Activated CD8-positive, alpha-beta T cell treated with anti-CD3 and anti-CD28 coated beads, Interleukin-2, amount 10 ng/mL, durations not matched to agents 7 days and 5 days (primary cell): ENCODE measurements at regions not wholly inside any gene's neighbourhood (a gene's known extent, or its start where the extent isn't known, plus 50 kb on each side); places are given as distances from the start of the nearest gene placed in this dataset.
"Not testable (repeated sequence)": the region's sequence is repeated elsewhere in the genome, so short reads cannot be mapped to it uniquely, and the experiment has no call there.

Source experiments
- ATAC-seq: fragments of 150-1000 bp; cut with Tn5 transposase; one replicate; pipeline ENCODE4 v1.10.0; 2021; ENCODE audit warnings: moderate library complexity
- CTCF ChIA-PET: fragments of 350-600 bp; sonication (Branson Sonifier 250); formaldehyde crosslinking; loops from one replicate; lab custom pipeline; 2021; ENCODE audit warnings: antibody characterized with exemption; lab: Charles Lee
- POLR2A ChIA-PET: fragments of 350-600 bp; sonication (Branson Sonifier 250); formaldehyde crosslinking; loops from one replicate; lab custom pipeline; 2021; ENCODE audit warnings: antibody characterized with exemption; lab: Charles Lee
- DNase-seq: peaks from one replicate; pipeline ENCODE4 v3.0.0-alpha.2; 2020
- H3K27ac Mint-ChIP-seq: one replicate; pipeline ENCODE4 v1.8.0; 2021; ENCODE audit warnings: mild to moderate bottlenecking, mixed read lengths
- H3K27me3 Mint-ChIP-seq: one replicate; pipeline ENCODE4 v1.8.0; 2021; ENCODE audit warnings: low read depth, mixed read lengths
- H3K36me3 Mint-ChIP-seq: one replicate; pipeline ENCODE4 v1.8.0; 2021; ENCODE audit warnings: low read depth, mixed read lengths
- H3K4me1 Mint-ChIP-seq: one replicate; pipeline ENCODE4 v1.8.0; 2021; ENCODE audit warnings: low read depth, mixed read lengths
- H3K4me3 Mint-ChIP-seq: one replicate; pipeline ENCODE4 v1.8.0; 2021; ENCODE audit warnings: mild to moderate bottlenecking, mixed read lengths
- H3K9me3 Mint-ChIP-seq: one replicate; pipeline ENCODE4 v1.8.0; 2022; ENCODE audit warnings: mixed read lengths; ENCODE audit not compliant: insufficient read depth

DNA sequence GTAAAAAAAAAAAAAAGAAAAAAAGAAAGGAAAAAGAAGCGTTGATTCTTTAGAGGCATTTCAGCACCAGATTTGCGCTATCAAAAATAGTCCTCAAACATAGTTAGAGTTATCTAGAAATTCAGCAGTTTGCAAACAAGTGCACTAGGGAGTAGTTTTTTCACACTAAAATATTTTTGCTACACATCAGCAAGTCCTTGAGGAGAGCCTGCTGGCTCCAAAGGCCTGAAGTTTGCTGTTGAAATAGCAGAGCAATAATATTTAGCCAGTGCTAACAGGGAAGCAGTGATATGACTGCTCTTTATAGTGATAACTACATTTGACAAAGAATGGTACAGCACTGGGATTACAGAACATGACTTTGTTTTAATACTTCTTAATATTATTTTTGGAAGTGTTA, 472.2 kb downstream of the PCDH7 start:
- ATAC-seq (no peak), DNase-seq (no peak)
- POLR2A ChIA-PET, result no interaction called here
- H3K27ac Mint-ChIP-seq, result no peak overlapping the region
- H3K36me3 Mint-ChIP-seq, result no peaks in the 10 kb centered on the region
- no peak overlapping the region for H3K4me3 Mint-ChIP-seq
- CTCF ChIA-PET, result no interaction called here
- H3K9me3 Mint-ChIP-seq, result peaks cover 26% of the 10 kb centered on the region
- no peaks in the 10 kb centered on the region for H3K27me3 Mint-ChIP-seq
- H3K4me1 Mint-ChIP-seq, result no peaks in the 10 kb centered on the region

DNA sequence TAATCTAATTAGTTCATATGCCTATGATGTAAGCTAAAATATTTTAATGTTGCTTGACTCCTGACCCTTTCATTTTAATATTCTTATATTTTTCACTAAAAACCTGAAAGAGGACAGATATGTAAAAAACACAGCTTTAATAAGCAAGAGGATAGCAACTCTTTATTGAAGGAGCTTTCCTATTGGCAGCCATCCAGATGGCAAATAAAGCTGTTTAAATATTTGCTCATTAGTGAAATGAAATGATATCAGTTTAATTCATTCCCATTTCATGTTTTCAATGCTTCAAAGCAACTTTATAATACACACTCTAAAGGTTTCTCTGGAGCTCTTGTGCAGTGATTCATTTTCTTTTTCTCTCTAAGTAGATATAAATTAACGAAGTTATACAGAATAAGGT, 473.4 kb downstream of the PCDH7 start:
- H3K9me3 Mint-ChIP-seq, result peaks cover 26% of the 10 kb centered on the region
- no peak overlapping the region for H3K4me3 Mint-ChIP-seq
- H3K4me1 Mint-ChIP-seq, result no peaks in the 10 kb centered on the region
- H3K27me3 Mint-ChIP-seq, result no peaks in the 10 kb centered on the region
- no peak overlapping the region for H3K27ac Mint-ChIP-seq
- ATAC-seq (no peak), DNase-seq (no peak)
- ChIA-PET CTCF (no interaction called here), POLR2A (no interaction called here)
- H3K36me3 Mint-ChIP-seq, result no peaks in the 10 kb centered on the region

DNA sequence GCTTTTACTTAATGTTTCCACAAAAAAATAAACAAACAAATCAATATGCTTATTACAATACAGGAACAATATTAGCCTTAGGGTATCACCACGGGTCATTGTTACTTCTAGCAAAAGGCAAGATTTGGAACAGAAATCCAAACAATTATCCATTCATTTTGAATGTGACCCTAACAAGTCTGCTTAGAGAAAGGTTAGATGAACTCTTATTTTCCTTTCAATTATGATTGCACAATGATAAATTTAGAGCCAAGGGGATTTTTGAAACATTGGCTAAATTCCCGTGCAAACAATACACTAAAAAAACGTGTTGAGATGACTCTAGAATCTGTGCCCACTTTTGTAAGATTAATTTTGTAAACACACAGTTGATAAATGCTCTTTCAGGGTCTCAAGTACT, 474.7 kb downstream of the PCDH7 start:
- H3K27me3 Mint-ChIP-seq, result no peaks in the 10 kb centered on the region
- ChIA-PET CTCF (no interaction called here), POLR2A (no interaction called here)
- no peak for DNase-seq
- H3K27ac Mint-ChIP-seq, result no peak overlapping the region
- H3K4me3 Mint-ChIP-seq, result no peak overlapping the region
- H3K36me3 Mint-ChIP-seq, result no peaks in the 10 kb centered on the region
- H3K9me3 Mint-ChIP-seq, result peaks cover 27% of the 10 kb centered on the region
- no peaks in the 10 kb centered on the region for H3K4me1 Mint-ChIP-seq
- no peak for ATAC-seq

DNA sequence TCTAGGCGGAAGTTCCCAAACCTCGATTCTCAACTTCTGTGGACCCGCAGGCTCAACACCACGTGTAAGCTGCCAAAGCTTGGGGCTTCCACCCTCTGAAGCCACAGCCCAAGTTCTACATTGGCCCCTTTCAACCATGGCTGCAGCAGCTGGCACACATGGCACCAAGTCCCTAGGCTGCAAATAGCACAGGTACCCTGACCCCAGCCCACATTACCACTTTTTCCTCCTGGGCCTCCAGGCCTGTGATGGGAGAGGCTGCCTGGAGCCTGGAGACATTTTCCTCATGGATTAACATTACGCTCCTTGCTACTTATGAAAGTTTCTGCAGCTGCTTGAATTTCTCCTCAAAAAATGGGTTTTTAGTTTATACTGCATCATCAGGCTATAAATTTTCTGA, 479.5 kb downstream of the PCDH7 start:
- Mint-ChIP-seq H3K27me3 (no peaks in the 10 kb centered on the region), H3K27ac (no peak overlapping the region), H3K4me3 (no peak overlapping the region), H3K36me3 (no peaks in the 10 kb centered on the region), H3K4me1 (no peaks in the 10 kb centered on the region), H3K9me3 (peaks cover 10% of the 10 kb centered on the region)
- ChIA-PET CTCF (no interaction called here), POLR2A (no interaction called here)
- DNase-seq, result no peak
- no peak for ATAC-seq

DNA sequence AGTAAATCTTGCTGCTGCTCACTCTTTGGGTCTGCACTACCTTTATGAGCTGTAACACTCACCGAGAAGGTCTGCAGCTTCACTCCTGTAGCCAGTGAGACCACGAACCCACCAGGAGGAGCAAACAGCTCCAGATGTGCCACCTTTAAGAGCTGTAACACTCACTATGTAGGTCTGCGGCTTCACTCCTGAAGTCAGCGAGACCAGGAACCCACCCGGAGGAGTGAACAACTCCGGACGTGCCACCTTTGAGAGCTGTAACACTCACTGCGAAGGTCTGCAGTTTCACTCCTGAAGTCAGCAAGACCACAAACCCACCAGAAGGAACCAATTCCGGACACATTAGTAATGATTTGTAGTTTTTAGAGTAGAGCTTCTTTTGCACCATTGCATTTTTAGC, 481.9 kb downstream of the PCDH7 start:
- H3K9me3 Mint-ChIP-seq, H3K4me3 Mint-ChIP-seq, H3K27ac Mint-ChIP-seq, H3K4me1 Mint-ChIP-seq, H3K27me3 Mint-ChIP-seq, POLR2A ChIA-PET, DNase-seq, H3K36me3 Mint-ChIP-seq, CTCF ChIA-PET, ATAC-seq: not testable (repeated sequence)

DNA sequence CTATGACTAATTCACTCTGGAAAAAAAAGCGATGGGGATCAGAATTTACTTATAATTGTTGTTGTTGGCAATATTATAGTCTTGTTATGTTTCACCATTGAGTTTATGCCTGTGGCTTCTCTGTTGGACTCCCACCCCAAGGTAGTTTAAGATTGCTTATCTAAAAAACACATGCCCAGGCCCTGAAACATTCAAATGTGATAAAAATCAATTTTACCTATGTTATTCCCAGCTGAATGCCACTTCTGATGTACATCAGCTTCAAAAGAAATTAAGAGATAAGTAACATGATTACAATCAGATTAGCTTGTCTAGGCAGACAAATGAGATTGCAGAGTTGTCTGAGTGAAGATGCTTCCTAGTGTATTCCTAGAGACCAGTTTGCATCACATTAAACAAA, 484.7 kb downstream of the PCDH7 start:
- Mint-ChIP-seq H3K36me3 (no peaks in the 10 kb centered on the region), H3K4me3 (no peak overlapping the region), H3K9me3 (peaks cover 8% of the 10 kb centered on the region), H3K4me1 (no peaks in the 10 kb centered on the region), H3K27me3 (no peaks in the 10 kb centered on the region), H3K27ac (no peak overlapping the region)
- CTCF ChIA-PET, result no interaction called here
- ATAC-seq, result no peak
- POLR2A ChIA-PET, result no interaction called here
- DNase-seq, result no peak

DNA sequence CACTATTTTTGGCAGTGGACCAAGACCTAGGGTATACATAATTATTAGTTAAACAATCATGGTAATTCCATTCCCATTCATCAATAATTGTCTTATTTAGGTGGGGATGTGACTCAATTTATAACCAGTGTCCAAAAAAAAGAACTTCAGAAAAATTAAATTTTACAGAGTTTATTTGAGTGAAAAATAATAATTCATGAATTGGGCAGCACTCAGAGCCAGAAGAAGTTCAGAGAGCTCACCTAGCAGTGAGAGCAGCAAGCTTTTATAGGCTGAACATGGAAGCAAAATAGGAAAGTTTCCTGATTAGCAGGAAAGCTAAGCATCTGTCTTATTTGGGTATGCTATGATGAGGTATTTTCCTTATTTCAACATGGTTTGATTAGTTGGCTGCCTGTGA, 500.8 kb downstream of the PCDH7 start:
- ATAC-seq, result no peak
- DNase-seq, result no peak
- CTCF ChIA-PET, result no interaction called here
- Mint-ChIP-seq H3K27me3 (no peaks in the 10 kb centered on the region), H3K4me1 (no peaks in the 10 kb centered on the region), H3K4me3 (no peak overlapping the region), H3K36me3 (no peaks in the 10 kb centered on the region), H3K9me3 (peaks cover 4% of the 10 kb centered on the region), H3K27ac (no peak overlapping the region)
- POLR2A ChIA-PET, result no interaction called here

DNA sequence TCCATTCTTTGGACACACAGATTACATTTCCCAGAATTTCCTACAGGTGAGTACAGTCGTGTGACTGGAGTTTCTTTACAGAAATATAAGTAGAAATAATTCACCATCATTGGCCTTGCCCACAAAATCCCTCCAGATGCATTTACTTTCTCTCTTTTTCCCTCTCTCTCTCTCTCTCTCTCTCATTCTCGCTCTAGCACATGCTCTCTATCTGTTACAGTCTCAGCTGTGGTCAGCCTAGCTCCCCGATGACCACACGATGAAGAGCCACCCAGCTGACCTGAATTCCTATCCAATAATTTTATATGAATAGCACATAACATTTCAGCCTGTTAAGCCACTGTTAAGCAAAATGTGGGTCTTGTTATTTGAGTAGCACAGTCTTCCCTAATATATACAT, 507.9 kb downstream of the PCDH7 start:
- Mint-ChIP-seq H3K36me3 (no peaks in the 10 kb centered on the region), H3K9me3 (no peaks in the 10 kb centered on the region), H3K4me1 (no peaks in the 10 kb centered on the region), H3K27me3 (no peaks in the 10 kb centered on the region), H3K4me3 (no peak overlapping the region), H3K27ac (no peak overlapping the region)
- CTCF ChIA-PET, result no interaction called here
- ATAC-seq, result no peak
- POLR2A ChIA-PET, result no interaction called here
- no peak for DNase-seq

DNA sequence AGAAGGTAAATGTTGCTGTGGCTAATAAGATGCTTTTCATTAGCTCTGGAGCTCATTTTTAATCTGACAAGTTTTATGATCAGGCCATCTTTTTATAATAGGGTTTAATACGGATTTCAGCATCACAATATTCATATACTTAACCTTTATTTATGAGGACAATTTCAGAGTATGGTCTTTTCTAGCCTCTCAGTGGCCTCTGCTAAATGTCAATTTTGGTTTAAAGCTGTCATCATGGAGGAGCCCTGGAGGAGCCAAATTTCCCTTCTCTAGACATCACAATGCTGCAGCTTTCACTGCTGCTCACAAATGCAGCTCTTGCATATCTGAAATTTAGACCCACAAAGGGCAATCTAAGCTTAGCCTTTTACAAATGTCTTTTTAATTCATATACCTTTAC, 510.4 kb downstream of the PCDH7 start:
- Mint-ChIP-seq H3K27ac (no peak overlapping the region), H3K9me3 (peaks cover 8% of the 10 kb centered on the region), H3K4me3 (no peak overlapping the region), H3K27me3 (no peaks in the 10 kb centered on the region), H3K4me1 (no peaks in the 10 kb centered on the region), H3K36me3 (no peaks in the 10 kb centered on the region)
- ATAC-seq, result no peak
- POLR2A ChIA-PET, result no interaction called here
- CTCF ChIA-PET, result interaction anchor here (0.9 kb wide), 1 partner anchor 24 kb away, joined by 3 read pairs; no protein-coding TSS in a partner anchor
- DNase-seq, result no peak

DNA sequence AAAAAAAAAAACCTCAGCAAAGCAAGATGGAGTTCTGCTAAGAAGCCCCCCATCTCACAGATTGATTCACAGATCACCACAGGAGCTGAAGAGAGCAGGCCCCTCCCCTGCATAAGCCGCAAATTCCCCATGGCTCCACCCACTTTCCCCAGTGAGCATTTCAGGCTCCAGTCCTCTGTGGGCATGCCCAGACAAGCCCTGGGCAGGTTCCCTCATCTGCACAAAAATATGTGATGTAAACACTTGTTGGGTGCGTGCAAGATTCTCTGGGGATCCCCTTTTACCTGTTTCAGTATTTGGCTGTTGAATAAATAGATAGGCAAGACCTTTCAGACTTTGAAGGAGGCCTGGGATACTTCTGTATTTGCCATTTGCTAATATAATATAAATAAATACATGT, 514.3 kb downstream of the PCDH7 start:
- H3K36me3 Mint-ChIP-seq, result no peaks in the 10 kb centered on the region
- ChIA-PET POLR2A (no interaction called here), CTCF (no interaction called here)
- ATAC-seq (no peak), DNase-seq (no peak)
- no peak overlapping the region for H3K4me3 Mint-ChIP-seq
- no peaks in the 10 kb centered on the region for H3K4me1 Mint-ChIP-seq
- no peak overlapping the region for H3K27ac Mint-ChIP-seq
- H3K27me3 Mint-ChIP-seq, result no peaks in the 10 kb centered on the region
- peaks cover 16% of the 10 kb centered on the region for H3K9me3 Mint-ChIP-seq

DNA sequence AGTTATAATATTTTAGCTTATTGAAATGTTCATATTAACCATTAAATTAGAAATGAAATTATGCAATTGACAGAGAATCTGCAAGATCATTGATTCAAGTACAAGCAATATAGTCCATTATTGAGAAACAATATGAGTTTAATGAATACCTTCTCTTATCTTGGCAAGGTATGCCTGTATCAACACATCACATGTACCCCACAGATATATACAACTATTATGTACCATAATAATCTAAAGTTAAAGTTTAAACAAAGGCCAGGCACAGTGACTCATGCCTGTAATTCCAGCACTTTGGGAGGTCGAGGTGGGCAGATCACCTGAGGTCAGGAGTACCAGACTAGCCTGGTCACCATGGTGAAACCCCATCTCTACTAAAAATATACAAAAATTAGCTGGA, 514.7 kb downstream of the PCDH7 start:
- H3K36me3 Mint-ChIP-seq, result no peaks in the 10 kb centered on the region
- H3K27ac Mint-ChIP-seq, result no peak overlapping the region
- no peak overlapping the region for H3K4me3 Mint-ChIP-seq
- ATAC-seq (no peak), DNase-seq (no peak)
- H3K27me3 Mint-ChIP-seq, result no peaks in the 10 kb centered on the region
- CTCF ChIA-PET, result no interaction called here
- H3K4me1 Mint-ChIP-seq, result no peaks in the 10 kb centered on the region
- POLR2A ChIA-PET, result no interaction called here
- peaks cover 16% of the 10 kb centered on the region for H3K9me3 Mint-ChIP-seq

DNA sequence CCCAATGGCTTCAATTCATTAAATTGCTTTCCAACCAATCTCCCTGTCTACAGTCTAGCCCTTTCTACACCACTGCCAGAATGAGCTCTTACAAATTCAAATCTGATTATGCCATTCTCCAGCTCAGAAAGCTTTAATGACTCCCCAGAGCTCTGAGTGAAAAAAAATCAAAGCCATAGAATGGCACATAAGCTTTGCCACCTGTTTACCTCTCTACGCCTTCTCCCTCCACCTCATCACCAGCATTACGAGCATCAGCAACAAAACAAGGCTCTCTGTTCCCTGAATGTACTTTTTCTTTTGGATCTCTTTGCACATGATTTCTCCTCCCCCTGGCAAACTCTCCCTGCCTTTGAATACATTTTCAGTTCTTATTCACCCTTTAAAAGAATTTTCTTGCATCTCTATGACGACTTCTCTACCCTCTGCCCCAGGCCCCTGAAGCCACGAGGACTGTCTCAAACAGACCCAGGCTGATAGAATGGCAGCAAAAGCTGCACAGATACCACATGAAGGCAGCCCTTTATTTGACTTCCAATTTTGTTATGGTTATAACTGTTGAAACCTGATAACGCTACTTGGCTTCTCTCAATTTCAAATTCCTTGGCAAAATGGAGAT, 516.0 kb downstream of the PCDH7 start:
- H3K27ac Mint-ChIP-seq, result no peak overlapping the region
- no peaks in the 10 kb centered on the region for H3K4me1 Mint-ChIP-seq
- DNase-seq (no peak), ATAC-seq (no peak)
- H3K9me3 Mint-ChIP-seq, result peaks cover 16% of the 10 kb centered on the region
- H3K4me3 Mint-ChIP-seq, result no peak overlapping the region
- ChIA-PET CTCF (no interaction called here), POLR2A (no interaction called here)
- no peaks in the 10 kb centered on the region for H3K36me3 Mint-ChIP-seq
- H3K27me3 Mint-ChIP-seq, result no peaks in the 10 kb centered on the region

DNA sequence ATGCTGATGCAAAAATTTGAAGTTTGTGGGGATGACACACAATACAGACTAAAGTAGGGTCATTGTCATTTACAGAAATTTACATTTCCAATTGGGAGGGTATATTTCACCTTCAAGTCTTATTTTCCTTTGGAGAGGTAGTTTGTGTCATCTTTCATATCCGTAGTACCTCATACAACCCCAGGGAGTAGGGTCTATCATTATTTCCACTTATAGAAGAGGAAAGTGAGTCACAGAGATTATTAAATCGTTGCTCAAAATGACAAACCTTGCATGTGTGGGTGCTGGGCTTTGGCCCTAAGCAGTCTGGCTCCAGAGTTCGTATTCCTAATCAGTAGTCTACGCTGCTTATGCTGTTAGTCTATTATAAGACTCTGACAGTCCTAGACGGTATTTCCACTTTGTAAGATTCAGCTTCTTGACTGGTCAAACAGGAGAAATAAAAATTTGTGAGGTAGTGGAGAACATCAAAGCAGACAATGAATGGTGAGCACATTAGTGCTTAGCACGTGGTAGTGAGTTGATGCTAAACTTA, 516.5 kb downstream of the PCDH7 start:
- Mint-ChIP-seq H3K27me3 (no peaks in the 10 kb centered on the region), H3K4me1 (no peaks in the 10 kb centered on the region), H3K27ac (no peak overlapping the region), H3K36me3 (no peaks in the 10 kb centered on the region), H3K4me3 (no peak overlapping the region), H3K9me3 (peaks cover 19% of the 10 kb centered on the region)
- CTCF ChIA-PET, result no interaction called here
- POLR2A ChIA-PET, result no interaction called here
- no peak for DNase-seq
- ATAC-seq, result no peak
